GM18867 (cell line): ENCODE measurements at regions not wholly inside any gene's neighbourhood (a gene's known extent, or its start where the extent isn't known, plus 50 kb on each side); places are given as distances from the start of the nearest gene placed in this dataset.
A peak's percentile ranks its signal among the peaks of the same experiment; 100 is the strongest.
"Not testable (repeated sequence)": the region's sequence is repeated elsewhere in the genome, so short reads cannot be mapped to it uniquely, and the experiment has no call there.

Experiments
- ATAC-seq: cut with Tn5 transposase; IDR thresholded peaks from one replicate; pipeline ENCODE4 v1.9.1; 2021; ENCODE audit warnings: mild to moderate bottlenecking, moderate library complexity; ENCODE audit not compliant: unreplicated experiment

- ATAC-seq: no peak
Measured at GRCh38 chr18:995629-996028, 91.0 kb downstream of the ADCYAP1 start.

GRCh38 chr18:997499-997898, 92.8 kb downstream of the ADCYAP1 start:
- ATAC-seq: no peak

GRCh38 chr18:998936-999335, 94.3 kb downstream of the ADCYAP1 start:
- ATAC-seq: no peak

- no peak for ATAC-seq
Measured at GRCh38 chr18:1002653-1003178, 98.0 kb downstream of the ADCYAP1 start.

- no peak for ATAC-seq
Measured at GRCh38 chr18:1003499-1003898, 98.8 kb downstream of the ADCYAP1 start.

GRCh38 chr18:1006304-1006703, 101.6 kb downstream of the ADCYAP1 start:
- ATAC-seq: no peak

GRCh38 chr18:1006965-1007364, 102.3 kb downstream of the ADCYAP1 start:
- ATAC-seq: no peak

GRCh38 chr18:1011349-1011748, 106.7 kb downstream of the ADCYAP1 start:
- no peak for ATAC-seq

GRCh38 chr18:1012775-1013174, 108.1 kb downstream of the ADCYAP1 start:
- peak; percentile 91 for ATAC-seq

- no peak for ATAC-seq
Measured at GRCh38 chr18:1013951-1014350, 109.3 kb downstream of the ADCYAP1 start.

GRCh38 chr18:1014509-1014908, 109.8 kb downstream of the ADCYAP1 start:
- no peak for ATAC-seq

GRCh38 chr18:1014951-1015624, 110.4 kb downstream of the ADCYAP1 start:
- ATAC-seq: no peak

- no peak for ATAC-seq
Measured at GRCh38 chr18:1015777-1016176, 111.1 kb downstream of the ADCYAP1 start.

- ATAC-seq: no peak
Measured at GRCh38 chr18:1017227-1018058, 112.8 kb downstream of the ADCYAP1 start.

GRCh38 chr18:1018181-1018681, 113.6 kb downstream of the ADCYAP1 start:
- no peak for ATAC-seq

GRCh38 chr18:1019191-1019590, 114.5 kb downstream of the ADCYAP1 start:
- no peak for ATAC-seq

- ATAC-seq: no peak
Measured at GRCh38 chr18:1020731-1021344, 116.2 kb downstream of the ADCYAP1 start.

- no peak for ATAC-seq
Measured at GRCh38 chr18:1026930-1027329, 122.3 kb downstream of the ADCYAP1 start.

GRCh38 chr18:1033092-1033491, 128.4 kb downstream of the ADCYAP1 start:
- ATAC-seq: not testable (repeated sequence)

- ATAC-seq: no peak
Measured at GRCh38 chr18:1034971-1035370, 130.3 kb downstream of the ADCYAP1 start.

GRCh38 chr18:1036926-1037325, 132.3 kb downstream of the ADCYAP1 start:
- no peak for ATAC-seq
